ENCODE measurements at regions not wholly inside any gene's neighbourhood (a gene's known extent, or its start where the extent isn't known, plus 50 kb on each side); places are given as distances from the start of the nearest gene placed in this dataset.

GRCh38 chr2:236856848-236857235 is 228.8 kb upstream of the COPS8 start (continued):
- TF ChIP-seq CHD7 (IDR thresholded peaks at IDR 0.05; ENCODE audit: insufficient replicate concordance, low read length) (no peak), TCF12 (IDR thresholded peaks at IDR 0.05; ENCODE audit: low read depth, low read length) (no peak), TBP (IDR thresholded peaks at IDR 0.05; ENCODE audit: low read depth, low read length) (no peak), E2F6 (IDR thresholded peaks at IDR 0.05) (no peak), NRF1 (IDR thresholded peaks at IDR 0.05; ENCODE audit: low read depth, low read length) (no peak), HDAC6 (IDR thresholded peaks at IDR 0.05; ENCODE audit: low read depth, low read length) (no peak), BRCA1 (IDR thresholded peaks at IDR 0.05; ENCODE audit: low read depth, low read length) (no peak), KDM5A (IDR thresholded peaks at IDR 0.05; ENCODE audit: low read length) (no peak), EGR1 (IDR thresholded peaks at IDR 0.05; ENCODE audit: borderline replicate concordance, low read depth, low read length) (no peak), SP2 (IDR thresholded peaks at IDR 0.05; ENCODE audit: low read length) (no peak), CBX5 (IDR thresholded peaks at IDR 0.05; ENCODE audit: low read depth, low read length) (no peak), CHD2 (IDR thresholded peaks at IDR 0.05; ENCODE audit: low read length) (no peak)

Data from H1 (cell line).